ENCODE measurements at regions not wholly inside any gene's neighbourhood (a gene's known extent, or its start where the extent isn't known, plus 50 kb on each side); places are given as distances from the start of the nearest gene placed in this dataset.

DNA sequence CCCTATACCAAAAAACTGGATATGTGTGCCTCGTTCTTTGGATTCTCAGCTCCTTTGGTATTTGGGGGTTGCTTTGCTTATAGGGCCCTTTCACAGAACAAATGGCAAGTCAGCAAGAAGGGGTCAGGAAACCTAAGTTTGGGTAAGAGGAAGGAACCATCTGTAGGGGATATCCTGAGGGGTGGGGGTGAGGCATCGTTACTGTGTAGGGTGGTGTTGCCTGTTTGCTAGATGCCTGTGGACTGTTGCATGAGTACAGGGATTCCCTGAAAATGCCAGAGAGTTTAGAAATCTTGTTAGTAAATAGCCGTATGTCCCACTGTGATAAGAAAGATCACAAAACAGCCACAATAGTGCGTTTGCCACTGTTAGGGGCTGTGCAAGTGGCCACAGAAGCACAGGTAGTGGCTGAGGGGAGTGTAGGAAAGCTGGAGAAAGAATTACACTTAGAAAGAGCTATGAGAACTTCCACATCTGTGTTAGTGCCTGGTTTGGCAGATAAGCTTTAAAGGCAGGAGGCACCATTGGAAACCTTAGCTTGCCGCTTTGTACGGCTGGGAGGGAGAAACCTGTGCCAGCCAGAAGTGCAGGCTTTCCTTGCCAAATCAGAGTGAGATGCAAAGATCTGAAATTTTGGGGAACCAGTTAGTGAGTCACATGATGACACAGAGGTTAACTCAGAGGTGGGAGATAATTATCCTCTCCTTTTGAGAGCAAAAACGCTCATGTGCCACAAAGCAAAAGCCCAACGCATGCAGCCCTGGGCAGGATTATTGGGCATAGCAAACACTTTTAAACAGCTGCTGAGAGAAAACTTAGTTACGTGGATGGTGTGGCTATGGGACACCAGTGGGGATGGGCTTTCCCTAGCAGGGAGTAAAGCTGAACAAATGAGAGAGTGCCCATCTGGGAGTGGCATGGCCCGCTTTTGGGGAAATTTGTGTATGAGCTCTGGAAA, 343.7 kb downstream of the ARAP2 start:
- Mint-ChIP-seq H3K4me1 (ENCODE audit: unreplicated experiment) (peaks cover 16% of the 10 kb centered on the region), H3K27me3 (ENCODE audit: unreplicated experiment) (no peaks in the 10 kb centered on the region), H3K27ac (ENCODE audit: unreplicated experiment) (peak overlapping the region; percentile 44), H3K36me3 (ENCODE audit: low read depth, unreplicated experiment) (no peaks in the 10 kb centered on the region), H3K4me3 (ENCODE audit: unreplicated experiment) (no peak overlapping the region), H3K9me3 (ENCODE audit: unreplicated experiment) (no peaks in the 10 kb centered on the region)
- DNase-seq (ENCODE audit: low spot score): peak; percentile 3
- TF ChIP-seq, protein P1, sequence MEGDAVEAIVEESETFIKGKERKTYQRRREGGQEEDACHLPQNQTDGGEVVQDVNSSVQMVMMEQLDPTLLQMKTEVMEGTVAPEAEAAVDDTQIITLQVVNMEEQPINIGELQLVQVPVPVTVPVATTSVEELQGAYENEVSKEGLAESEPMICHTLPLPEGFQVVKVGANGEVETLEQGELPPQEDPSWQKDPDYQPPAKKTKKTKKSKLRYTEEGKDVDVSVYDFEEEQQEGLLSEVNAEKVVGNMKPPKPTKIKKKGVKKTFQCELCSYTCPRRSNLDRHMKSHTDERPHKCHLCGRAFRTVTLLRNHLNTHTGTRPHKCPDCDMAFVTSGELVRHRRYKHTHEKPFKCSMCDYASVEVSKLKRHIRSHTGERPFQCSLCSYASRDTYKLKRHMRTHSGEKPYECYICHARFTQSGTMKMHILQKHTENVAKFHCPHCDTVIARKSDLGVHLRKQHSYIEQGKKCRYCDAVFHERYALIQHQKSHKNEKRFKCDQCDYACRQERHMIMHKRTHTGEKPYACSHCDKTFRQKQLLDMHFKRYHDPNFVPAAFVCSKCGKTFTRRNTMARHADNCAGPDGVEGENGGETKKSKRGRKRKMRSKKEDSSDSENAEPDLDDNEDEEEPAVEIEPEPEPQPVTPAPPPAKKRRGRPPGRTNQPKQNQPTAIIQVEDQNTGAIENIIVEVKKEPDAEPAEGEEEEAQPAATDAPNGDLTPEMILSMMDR (IDR thresholded peaks at IDR 0.05; ENCODE audit: unreplicated experiment): no peak

DNA sequence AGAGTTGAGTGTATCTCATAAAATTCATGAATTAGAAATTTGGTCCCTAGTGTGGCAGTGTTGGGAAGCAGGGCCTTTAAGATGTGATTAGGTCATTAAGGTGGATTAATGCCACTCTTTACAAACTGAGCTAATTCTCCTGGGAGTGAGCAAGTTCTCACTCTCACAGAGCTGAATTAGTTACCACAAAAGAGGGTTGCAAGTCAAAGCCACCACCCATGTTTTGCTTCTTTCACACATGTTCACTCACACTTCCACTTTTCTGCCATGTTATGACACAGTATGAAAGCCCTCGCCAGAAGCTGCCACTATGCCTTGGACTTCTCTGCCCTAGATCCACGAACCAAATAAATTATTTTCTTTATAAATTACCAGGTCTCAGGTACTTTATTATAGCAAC, 332.1 kb downstream of the ARAP2 start:
- TF ChIP-seq, protein P1 (IDR thresholded peaks at IDR 0.05; ENCODE audit: unreplicated experiment): no peak
- DNase-seq (ENCODE audit: low spot score): no peak
- no peaks in the 10 kb centered on the region for H3K4me1 Mint-ChIP-seq (ENCODE audit: unreplicated experiment)
- no peaks in the 10 kb centered on the region for H3K9me3 Mint-ChIP-seq (ENCODE audit: unreplicated experiment)
- H3K4me3 Mint-ChIP-seq (ENCODE audit: unreplicated experiment): no peak overlapping the region
- no peaks in the 10 kb centered on the region for H3K27me3 Mint-ChIP-seq (ENCODE audit: unreplicated experiment)
- H3K36me3 Mint-ChIP-seq (ENCODE audit: low read depth, unreplicated experiment): no peaks in the 10 kb centered on the region
- no peak overlapping the region for H3K27ac Mint-ChIP-seq (ENCODE audit: unreplicated experiment)

DNA sequence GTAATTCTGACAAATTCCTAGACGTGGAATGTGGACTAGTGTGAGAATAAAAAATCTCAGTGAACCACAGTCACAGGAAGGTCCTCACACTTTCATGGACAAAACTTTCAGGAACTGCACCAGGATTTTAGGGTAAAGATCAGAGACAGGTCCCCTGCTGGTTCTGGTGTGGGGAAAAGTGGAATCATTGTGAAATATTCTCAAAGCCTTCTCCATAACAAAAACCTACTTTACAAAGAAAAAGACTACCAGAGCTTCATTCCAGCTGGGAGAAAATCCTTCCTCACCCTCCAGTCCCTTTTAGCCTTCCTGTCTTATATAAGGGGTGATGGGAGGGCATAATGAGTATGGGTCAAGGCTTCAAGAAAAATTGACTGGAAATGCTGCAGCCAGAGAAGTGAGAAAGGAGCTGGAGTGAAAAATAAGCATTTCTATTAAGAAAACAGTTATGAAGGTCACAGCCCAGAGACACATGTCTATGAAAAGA, 325.8 kb downstream of the ARAP2 start:
- Mint-ChIP-seq H3K4me1 (ENCODE audit: unreplicated experiment) (no peaks in the 10 kb centered on the region), H3K36me3 (ENCODE audit: low read depth, unreplicated experiment) (no peaks in the 10 kb centered on the region), H3K27ac (ENCODE audit: unreplicated experiment) (no peak overlapping the region), H3K9me3 (ENCODE audit: unreplicated experiment) (no peaks in the 10 kb centered on the region), H3K4me3 (ENCODE audit: unreplicated experiment) (no peak overlapping the region), H3K27me3 (ENCODE audit: unreplicated experiment) (no peaks in the 10 kb centered on the region)
- TF ChIP-seq, protein P1 (IDR thresholded peaks at IDR 0.05; ENCODE audit: unreplicated experiment): no peak
- DNase-seq (ENCODE audit: low spot score): no peak

DNA sequence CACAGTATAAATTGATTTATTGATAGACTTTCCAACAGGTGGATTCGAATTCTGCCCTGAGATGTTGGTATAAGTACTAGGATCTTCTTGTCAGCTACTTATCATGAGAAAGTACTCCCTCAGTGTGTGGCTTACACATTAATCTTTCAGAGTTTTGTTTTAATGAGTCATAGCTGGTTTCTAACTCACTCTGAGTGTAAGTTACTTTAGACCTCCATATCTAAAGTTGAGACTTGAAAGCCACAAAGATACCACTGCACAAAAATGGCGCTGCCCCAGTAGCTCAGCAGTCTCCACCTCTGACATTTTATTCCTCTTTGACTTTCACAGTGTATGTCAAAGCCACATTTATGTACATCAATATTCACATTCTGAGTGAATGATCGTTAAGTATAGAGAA, 318.5 kb downstream of the ARAP2 start:
- Mint-ChIP-seq H3K27me3 (ENCODE audit: unreplicated experiment) (peaks cover 2% of the 10 kb centered on the region), H3K9me3 (ENCODE audit: unreplicated experiment) (no peaks in the 10 kb centered on the region), H3K4me3 (ENCODE audit: unreplicated experiment) (no peak overlapping the region), H3K27ac (ENCODE audit: unreplicated experiment) (no peak overlapping the region), H3K36me3 (ENCODE audit: low read depth, unreplicated experiment) (no peaks in the 10 kb centered on the region), H3K4me1 (ENCODE audit: unreplicated experiment) (peaks cover 12% of the 10 kb centered on the region)
- DNase-seq (ENCODE audit: low spot score): no peak
- TF ChIP-seq, protein P1 (IDR thresholded peaks at IDR 0.05; ENCODE audit: unreplicated experiment): no peak

DNA sequence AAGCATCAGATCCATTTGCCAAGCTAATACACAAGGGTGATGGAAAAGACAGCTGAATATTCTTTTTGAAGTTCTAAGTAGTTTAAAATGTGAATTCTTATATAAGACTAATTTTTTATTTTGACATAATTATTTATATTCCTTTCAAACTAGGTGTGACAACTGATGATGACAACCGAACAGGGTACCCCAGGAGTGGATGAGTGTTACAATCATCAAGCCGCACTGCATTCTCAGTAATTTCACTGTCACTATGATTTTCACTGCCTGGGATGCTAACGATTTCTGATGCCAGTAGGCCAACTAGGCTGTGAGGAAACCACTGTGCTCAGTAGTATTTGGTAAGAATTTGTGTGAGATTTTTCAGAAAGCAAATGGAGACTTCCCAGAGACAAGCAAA, 317.5 kb downstream of the ARAP2 start:
- peaks cover 2% of the 10 kb centered on the region for H3K27me3 Mint-ChIP-seq (ENCODE audit: unreplicated experiment)
- TF ChIP-seq, protein P1 (IDR thresholded peaks at IDR 0.05; ENCODE audit: unreplicated experiment): no peak
- H3K4me1 Mint-ChIP-seq (ENCODE audit: unreplicated experiment): peaks cover 12% of the 10 kb centered on the region
- H3K27ac Mint-ChIP-seq (ENCODE audit: unreplicated experiment): no peak overlapping the region
- H3K9me3 Mint-ChIP-seq (ENCODE audit: unreplicated experiment): no peaks in the 10 kb centered on the region
- no peak overlapping the region for H3K4me3 Mint-ChIP-seq (ENCODE audit: unreplicated experiment)
- H3K36me3 Mint-ChIP-seq (ENCODE audit: low read depth, unreplicated experiment): no peaks in the 10 kb centered on the region
- no peak for DNase-seq (ENCODE audit: low spot score)

All from endothelial cell (in vitro differentiated cells).